Heart right ventricle (tissue), 16 donors: ENCODE measurements at regions not wholly inside any gene's neighbourhood (a gene's known extent, or its start where the extent isn't known, plus 50 kb on each side); places are given as distances from the start of the nearest gene placed in this dataset.

Experiments
- ATAC-seq, 8 donors: fragments of 200-7000 bp; cut with Tn5 transposase; one replicate each; pipeline ENCODE4 v1.9.1; 2020; ENCODE audit warnings: mild to moderate bottlenecking in 8 of 8, moderate library complexity in 8 of 8, moderate number of reproducible peaks in 1 of 8
- DNase-seq, 2 donors: peaks; one replicate each; pipeline ENCODE4 v3.0.0-alpha.2; 2020
- H3K27ac ChIP-seq, 10 donors: fragments of 200-600 bp; sonication (generic) in 2 of 10; one replicate each; pipeline versions ENCODE4 v1.5.0 to v1.8.0; 2020 to 2022; ENCODE audit warnings: mild to moderate bottlenecking in 3 of 10
- H3K27me3 ChIP-seq, 7 donors: fragments of 200-600 bp; one replicate each; pipeline ENCODE4 v1.8.0; 2021 to 2022; ENCODE audit warnings: mild to moderate bottlenecking in 2 of 7
- H3K36me3 ChIP-seq, 9 donors: fragments of 200-600 bp; sonication (generic) in 1 of 9; one replicate each; pipeline versions ENCODE4 v1.5.0 to v1.8.0; 2020 to 2022; ENCODE audit warnings: mild to moderate bottlenecking in 2 of 9
- H3K4me1 ChIP-seq, 9 donors: fragments of 200-600 bp; sonication (generic) in 1 of 9; one replicate each; pipeline versions ENCODE4 v1.5.0 to v1.8.0; 2020 to 2022; ENCODE audit warnings: mild to moderate bottlenecking in 4 of 9
- H3K4me3 ChIP-seq, 10 donors: fragments of 200-600 bp; sonication (generic) in 2 of 10; one replicate each; pipeline versions ENCODE4 v1.5.0 to v1.8.0; 2020 to 2022; ENCODE audit warnings: mild to moderate bottlenecking in 7 of 10, moderate library complexity in 2 of 10
- H3K9me3 ChIP-seq, 11 donors: fragments of 200-600 bp in 10 of 11; sonication (generic) in 2 of 11; one replicate each; pipeline versions ENCODE4 v1.5.0 to v1.8.0; 2013 to 2022; ENCODE audit warnings: mild to moderate bottlenecking in 2 of 11, control low read depth in 1 of 11, moderate library complexity in 1 of 11
- WGBS, 2 donors: extraction: QIAGEN DNeasy Blood & Tissue Kit; methylation state at CpG; one replicate each; pipeline ENCODE4 v1.1.7; 2013; ENCODE audit warnings: inconsistent platforms in 1 of 2; 5-methylcytosine and 5-hydroxymethylcytosine counted together
- intact Hi-C, 10 donors: fragments of 100-400 bp; cut with DNase I; formaldehyde crosslinking; loops; one replicate each; pipeline versions ENCODE4 v1.11.1 to v1.14.2; 2022
- TF ChIP-seq, protein P1 (sequence below), 9 donors: fragments of 200-600 bp; sonication (generic) in 2 of 9; IDR thresholded peaks; one replicate each; pipeline versions ENCODE4 v1.5.0 to v1.8.0; 2021 to 2022; ENCODE audit warnings: antibody characterized with exemption in 9 of 9, mild to moderate bottlenecking in 5 of 9, moderate library complexity in 1 of 9
- donor health status: Arrhythmogenic right ventricular cardiomyopathy.
- donor health status: ischemic (EF 13 %, LVEDD 7.1; RV severe dilation, severe dysfunction).
- donor health status: healthy with polysubstance abuse.
- donor health status: DM: no; HTN: yes; CAD: no.
- donor health status: DM: no; HTN: no; CAD: no.
- donor health status: ischemic (EF 25% LVEDD 6.9; RV normal size, moderate dysfunction).
- donor health status: ischemic (EF 25% LVEDD 5.7; RV mildly dilated, moderate dysfunction).
- donor health status: healthy.
- donor health status: DM: yes; HTN: yes; CAD: no.
- donor health status: Ischemic cardiomyopathy.
- donor health status: ischemic (EF 35%, LVEDD 5.7; RV mildly dilated, moderate dysfunction).
- donor health status: nonischemic (EF 11% LVEDD 7.7; RV severe dilation, severe dysfunction).
- donor health status: DM: yes; HTN: yes; CAD: no.
- donor health status: PGD.
- donor health status: ischemic (EF 29% LVEDD 5.4; RV normal size, mild dysfunction).
- donor health status: nonischemic (EF 23%, LVEDD 6.1; RV moderate dilation, normal function).

DNA sequence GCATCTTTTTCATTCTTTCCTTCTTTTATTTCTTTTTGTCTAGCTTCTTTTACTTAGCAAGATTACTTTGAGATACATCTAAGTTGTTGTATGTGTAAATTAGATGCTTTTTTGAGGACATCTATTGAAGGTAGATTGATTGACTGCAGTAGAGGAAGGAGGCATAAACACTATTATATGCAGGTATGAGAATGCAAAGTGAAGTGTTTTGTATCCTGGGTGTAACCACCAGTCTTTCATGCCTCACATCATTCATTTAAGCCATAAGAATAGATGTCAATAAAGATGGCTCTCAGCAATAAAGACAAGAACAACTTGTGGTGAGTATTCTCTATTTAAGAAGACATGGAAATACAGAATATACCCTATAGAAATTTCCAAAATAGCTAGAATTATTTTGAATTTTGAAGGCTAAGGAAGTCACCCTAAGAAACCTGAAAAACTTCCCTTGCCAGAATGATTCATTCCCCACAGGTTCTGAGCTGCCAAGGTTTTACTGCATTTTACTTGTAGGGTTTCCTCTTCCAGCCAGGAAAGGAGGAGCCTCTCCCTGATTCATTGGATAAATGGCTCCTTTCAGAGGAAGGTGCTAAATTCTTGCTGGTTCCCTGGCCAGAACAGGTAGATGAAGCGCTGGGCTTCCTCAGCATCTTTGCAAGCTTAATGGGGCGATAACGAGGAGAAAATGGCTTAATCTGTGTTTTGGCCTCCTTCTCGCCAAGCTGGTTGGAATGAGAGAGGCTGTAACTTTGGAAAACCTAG is 279.8 kb upstream of the SLC14A2 start:
- ATAC-seq, result no peak
- TF ChIP-seq, protein P1, sequence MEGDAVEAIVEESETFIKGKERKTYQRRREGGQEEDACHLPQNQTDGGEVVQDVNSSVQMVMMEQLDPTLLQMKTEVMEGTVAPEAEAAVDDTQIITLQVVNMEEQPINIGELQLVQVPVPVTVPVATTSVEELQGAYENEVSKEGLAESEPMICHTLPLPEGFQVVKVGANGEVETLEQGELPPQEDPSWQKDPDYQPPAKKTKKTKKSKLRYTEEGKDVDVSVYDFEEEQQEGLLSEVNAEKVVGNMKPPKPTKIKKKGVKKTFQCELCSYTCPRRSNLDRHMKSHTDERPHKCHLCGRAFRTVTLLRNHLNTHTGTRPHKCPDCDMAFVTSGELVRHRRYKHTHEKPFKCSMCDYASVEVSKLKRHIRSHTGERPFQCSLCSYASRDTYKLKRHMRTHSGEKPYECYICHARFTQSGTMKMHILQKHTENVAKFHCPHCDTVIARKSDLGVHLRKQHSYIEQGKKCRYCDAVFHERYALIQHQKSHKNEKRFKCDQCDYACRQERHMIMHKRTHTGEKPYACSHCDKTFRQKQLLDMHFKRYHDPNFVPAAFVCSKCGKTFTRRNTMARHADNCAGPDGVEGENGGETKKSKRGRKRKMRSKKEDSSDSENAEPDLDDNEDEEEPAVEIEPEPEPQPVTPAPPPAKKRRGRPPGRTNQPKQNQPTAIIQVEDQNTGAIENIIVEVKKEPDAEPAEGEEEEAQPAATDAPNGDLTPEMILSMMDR (IDR thresholded peaks at IDR 0.05), result no peak

DNA sequence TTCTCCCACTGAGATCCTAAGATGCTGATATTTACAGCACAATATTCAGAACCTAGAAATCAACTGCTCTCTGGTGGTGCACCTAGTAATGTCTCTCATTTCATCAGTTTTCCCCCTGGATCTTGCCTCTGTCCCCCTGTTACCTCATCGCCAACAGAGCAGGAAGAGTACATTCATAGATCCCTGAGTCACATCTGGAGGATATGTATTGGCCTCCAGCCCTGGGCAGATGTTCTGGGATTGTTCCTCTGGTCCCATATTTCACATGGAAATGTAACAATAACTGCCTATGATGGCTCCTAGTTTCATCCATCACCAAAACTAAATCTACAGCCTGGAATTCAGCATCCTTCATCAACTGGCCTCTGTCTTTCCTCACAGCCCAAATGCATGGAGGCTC is 278.8 kb upstream of the SLC14A2 start:
- Histone ChIP-seq H3K36me3 (no peaks in the 10 kb centered on the region), H3K4me3 (no peak overlapping the region), H3K4me1 (no peaks in the 10 kb centered on the region), H3K27ac (no peak overlapping the region), H3K27me3 (no peaks in the 10 kb centered on the region), H3K9me3 (no peaks in the 10 kb centered on the region)
- TF ChIP-seq, protein P1 (IDR thresholded peaks at IDR 0.05), result no peak
- DNase-seq (no peak), ATAC-seq (no peak)
- intact Hi-C loops, result no loop called here
- 76 to 79% methylated on average over 1 of the region's 1 CpG for WGBS, 2 donors

More for the DNA sequence above, 279.8 kb upstream of the SLC14A2 start:
- intact Hi-C loops, result no loop called here
- DNase-seq, result no peak
- no peaks in the 10 kb centered on the region for H3K9me3 ChIP-seq
- H3K4me3 ChIP-seq, result no peak overlapping the region
- no peaks in the 10 kb centered on the region for H3K36me3 ChIP-seq
- no peaks in the 10 kb centered on the region for H3K4me1 ChIP-seq
- H3K27ac ChIP-seq, result no peak overlapping the region
- WGBS, 2 donors, result 75% methylated on average over 4 of the region's 4 CpGs
- H3K27me3 ChIP-seq, result no peaks in the 10 kb centered on the region

DNA sequence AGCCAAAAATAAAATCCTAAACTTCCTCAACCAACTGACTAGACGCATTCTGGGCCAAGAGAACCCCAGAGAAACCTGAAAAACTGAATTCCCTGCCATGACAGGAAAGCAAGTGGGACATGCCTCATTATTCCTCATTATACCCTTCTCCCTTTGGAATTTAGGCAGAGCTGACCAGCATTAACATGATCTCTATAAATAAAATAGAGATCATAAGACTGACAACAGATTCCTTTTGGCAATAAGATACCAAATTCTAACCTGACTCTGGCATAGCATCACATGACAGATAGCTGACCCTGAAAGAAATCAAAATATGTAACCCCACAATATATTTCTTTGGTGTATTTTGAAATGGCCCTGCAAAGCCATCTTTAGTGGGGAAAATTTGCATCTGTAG is 277.8 kb upstream of the SLC14A2 start:
- Histone ChIP-seq H3K9me3 (no peaks in the 10 kb centered on the region), H3K4me3 (no peak overlapping the region), H3K27ac (no peak overlapping the region), H3K27me3 (no peaks in the 10 kb centered on the region), H3K36me3 (no peaks in the 10 kb centered on the region), H3K4me1 (no peaks in the 10 kb centered on the region)
- TF ChIP-seq, protein P1 (IDR thresholded peaks at IDR 0.05), result no peak
- no peak for ATAC-seq
- DNase-seq, result no peak
- intact Hi-C loops, result no loop called here
- 69 to 76% methylated on average over 1 of the region's 1 CpG for WGBS, 2 donors

DNA sequence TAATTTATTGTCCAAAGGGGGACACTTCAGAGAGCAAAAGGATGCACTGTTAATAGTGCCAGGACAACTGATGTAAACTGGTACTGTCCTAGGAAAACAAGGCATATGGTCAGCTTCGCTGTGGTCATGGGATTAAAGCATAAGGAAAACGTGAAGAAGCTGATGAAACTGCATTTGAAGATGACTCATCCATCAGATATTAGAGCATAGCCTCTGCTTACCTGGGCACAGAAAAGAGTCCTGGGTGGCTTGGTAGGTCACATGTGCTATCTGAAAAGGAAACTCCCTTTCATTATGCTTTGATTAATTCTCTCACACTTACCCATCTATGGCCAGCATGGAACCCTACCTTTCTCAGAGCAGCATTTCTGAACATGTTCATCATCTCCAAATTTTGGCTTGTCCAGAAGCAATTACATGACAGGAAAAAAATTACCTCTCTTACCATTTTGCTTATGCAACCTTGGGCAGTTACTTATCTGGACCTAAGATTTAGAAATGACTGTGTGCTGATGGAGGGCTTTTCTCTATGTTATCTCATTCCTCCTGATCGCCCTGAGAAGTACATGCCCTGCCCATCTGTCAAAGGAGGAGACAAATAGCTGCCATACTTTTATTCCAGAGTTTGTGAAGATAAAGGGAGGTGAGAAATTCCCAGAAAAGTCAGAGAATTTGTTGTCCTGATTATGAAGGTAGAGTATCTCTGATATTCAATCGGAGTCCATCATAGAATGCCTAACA is 275.3 kb upstream of the SLC14A2 start:
- Histone ChIP-seq H3K27me3 (no peaks in the 10 kb centered on the region), H3K4me3 (no peak overlapping the region), H3K27ac (no peak overlapping the region), H3K4me1 (no peaks in the 10 kb centered on the region), H3K9me3 (no peaks in the 10 kb centered on the region), H3K36me3 (no peaks in the 10 kb centered on the region)
- WGBS, 2 donors, result 68 to 72% methylated on average over 4 of the region's 4 CpGs
- TF ChIP-seq, protein P1 (IDR thresholded peaks at IDR 0.05), result no peak
- no peak for DNase-seq
- intact Hi-C loops, result no loop called here
- ATAC-seq, result no peak
